ENCODE measurements at regions not wholly inside any gene's neighbourhood (a gene's known extent, or its start where the extent isn't known, plus 50 kb on each side); places are given as distances from the start of the nearest gene placed in this dataset.

- no peak for DNase-seq (ENCODE audit: low read depth in 4 of 4, low spot score in 2 of 4)
Measured at GRCh38 chr14:87141801-87142200, 851.2 kb downstream of the GALC start.

- DNase-seq (ENCODE audit: low read depth in 4 of 4, low spot score in 2 of 4): no peak
Measured at GRCh38 chr14:87139299-87139698, 853.7 kb downstream of the GALC start.

GRCh38 chr14:87133073-87133801 lies 859.7 kb downstream of the GALC start:
- DNase-seq (ENCODE audit: low read depth in 4 of 4, low spot score in 2 of 4): no peak

- no peak for DNase-seq (ENCODE audit: low read depth in 4 of 4, low spot score in 2 of 4)
Measured at GRCh38 chr14:87131879-87132278, 861.1 kb downstream of the GALC start.

- DNase-seq (ENCODE audit: low read depth in 4 of 4, low spot score in 2 of 4): no peak
Measured at GRCh38 chr14:87122166-87122565, 870.8 kb downstream of the GALC start.

- DNase-seq (ENCODE audit: low read depth in 4 of 4, low spot score in 2 of 4): no peak
Measured at GRCh38 chr14:87121716-87122115, 871.3 kb downstream of the GALC start.

- no peak for DNase-seq (ENCODE audit: low read depth in 4 of 4, low spot score in 2 of 4)
Measured at GRCh38 chr14:87115234-87115633, 877.7 kb downstream of the GALC start.

- no peak for DNase-seq (ENCODE audit: low read depth in 4 of 4, low spot score in 2 of 4)
Measured at GRCh38 chr14:87113286-87113685, 879.7 kb downstream of the GALC start.

GRCh38 chr14:87111741-87112140 lies 881.2 kb downstream of the GALC start:
- DNase-seq (ENCODE audit: low read depth in 4 of 4, low spot score in 2 of 4): no peak

GRCh38 chr14:87111126-87111525 lies 881.9 kb downstream of the GALC start:
- DNase-seq (ENCODE audit: low read depth in 4 of 4, low spot score in 2 of 4): no peak

- no peak for DNase-seq (ENCODE audit: low read depth in 4 of 4, low spot score in 2 of 4)
Measured at GRCh38 chr14:87109271-87109670, 883.7 kb downstream of the GALC start.

GRCh38 chr14:87108726-87109125 lies 884.3 kb downstream of the GALC start:
- no peak for DNase-seq (ENCODE audit: low read depth in 4 of 4, low spot score in 2 of 4)

- DNase-seq (ENCODE audit: low read depth in 4 of 4, low spot score in 2 of 4): no peak
Measured at GRCh38 chr14:87102811-87103378, 890.1 kb downstream of the GALC start.

GRCh38 chr14:87097015-87097414 lies 896.0 kb downstream of the GALC start:
- DNase-seq (ENCODE audit: low read depth in 4 of 4, low spot score in 2 of 4): no peak

- DNase-seq (ENCODE audit: low read depth in 4 of 4, low spot score in 2 of 4): no peak
Measured at GRCh38 chr14:87094913-87095312, 898.1 kb downstream of the GALC start.

- DNase-seq (ENCODE audit: low read depth in 4 of 4, low spot score in 2 of 4): no peak
Measured at GRCh38 chr14:87088588-87088987, 904.4 kb downstream of the GALC start.

GRCh38 chr14:87087881-87088280 lies 905.1 kb downstream of the GALC start:
- DNase-seq (ENCODE audit: low read depth in 4 of 4, low spot score in 2 of 4): no peak

- no peak for DNase-seq (ENCODE audit: low read depth in 4 of 4, low spot score in 2 of 4)
Measured at GRCh38 chr14:87084908-87085307, 908.1 kb downstream of the GALC start.

- no peak for DNase-seq (ENCODE audit: low read depth in 4 of 4, low spot score in 2 of 4)
Measured at GRCh38 chr14:87082917-87083316, 910.1 kb downstream of the GALC start.

GRCh38 chr14:87081004-87081403 lies 912.0 kb downstream of the GALC start:
- no peak for DNase-seq (ENCODE audit: low read depth in 4 of 4, low spot score in 2 of 4)

GRCh38 chr14:87080146-87080545 lies 912.8 kb downstream of the GALC start:
- DNase-seq (ENCODE audit: low read depth in 4 of 4, low spot score in 2 of 4): no peak

GRCh38 chr14:87079416-87079815 lies 913.6 kb downstream of the GALC start:
- DNase-seq (ENCODE audit: low read depth in 4 of 4, low spot score in 2 of 4): no peak

- DNase-seq (ENCODE audit: low read depth in 4 of 4, low spot score in 2 of 4): no peak
Measured at GRCh38 chr14:87076922-87077321, 916.1 kb downstream of the GALC start.

Data from left renal cortex interstitium (tissue), 4 donors.